ENCODE measurements at regions not wholly inside any gene's neighbourhood (a gene's known extent, or its start where the extent isn't known, plus 50 kb on each side); places are given as distances from the start of the nearest gene placed in this dataset.

DNA sequence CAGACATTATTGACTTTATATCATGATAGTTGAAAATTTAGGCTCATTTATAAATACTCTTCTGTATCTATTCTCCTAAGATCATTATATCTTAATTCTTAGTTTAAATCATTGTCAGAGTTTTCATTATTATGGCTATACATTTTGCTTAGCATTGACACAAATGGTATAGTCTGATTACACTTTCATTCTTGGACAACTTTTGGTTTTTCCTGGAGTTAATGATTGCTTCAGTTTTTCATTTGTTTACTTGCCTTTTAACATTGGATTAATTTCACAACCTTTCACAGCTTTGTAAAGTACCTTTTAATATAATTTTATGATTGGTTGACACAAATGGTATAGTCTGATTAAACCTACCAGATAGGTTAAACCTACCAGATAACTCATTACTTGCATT is 298.2 kb downstream of the DYSF start:
- DNase-seq = no peak

DNA sequence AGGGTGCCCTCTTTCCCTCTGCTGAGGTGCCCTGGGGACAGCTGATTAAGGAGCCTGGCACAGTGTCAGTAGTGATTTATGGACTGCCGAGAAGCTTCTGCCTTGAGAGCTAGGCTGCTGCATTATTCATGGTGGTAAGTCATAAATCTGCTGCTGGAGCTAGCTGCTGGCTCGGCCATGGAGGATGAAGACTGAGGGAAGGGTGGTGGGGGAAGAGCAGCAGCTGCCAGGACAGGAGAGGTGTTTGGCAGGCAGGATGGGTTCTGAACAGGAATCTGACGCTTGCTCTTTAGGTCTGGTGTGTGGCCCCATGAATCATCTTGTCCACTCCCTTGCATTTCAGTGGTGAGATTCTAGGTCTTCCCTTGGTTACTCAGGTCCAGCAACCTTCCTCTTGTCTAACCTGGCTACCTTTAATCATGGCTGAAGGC is 296.3 kb downstream of the DYSF start:
- DNase-seq = no peak

DNA sequence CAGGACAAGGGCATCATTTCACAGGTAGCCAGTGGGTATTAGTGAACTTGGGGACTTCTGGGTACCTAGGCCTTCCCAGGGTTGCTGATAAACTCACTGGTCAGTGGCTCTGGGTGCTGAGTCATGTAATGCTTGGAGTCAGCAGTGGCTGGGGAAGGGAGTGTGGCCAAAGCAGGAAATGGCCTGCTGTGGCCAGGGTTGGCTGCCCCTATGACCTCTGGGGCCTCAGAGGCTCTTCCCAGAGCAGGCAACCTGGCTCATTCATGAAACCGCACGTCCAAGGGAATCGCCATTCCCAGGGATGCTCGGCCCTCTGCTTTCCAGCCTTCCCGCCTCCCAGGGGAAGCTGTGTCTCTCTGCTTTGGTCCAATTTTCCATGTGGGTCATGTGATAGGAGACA is 294.9 kb downstream of the DYSF start:
- peak; percentile 44 for DNase-seq

DNA sequence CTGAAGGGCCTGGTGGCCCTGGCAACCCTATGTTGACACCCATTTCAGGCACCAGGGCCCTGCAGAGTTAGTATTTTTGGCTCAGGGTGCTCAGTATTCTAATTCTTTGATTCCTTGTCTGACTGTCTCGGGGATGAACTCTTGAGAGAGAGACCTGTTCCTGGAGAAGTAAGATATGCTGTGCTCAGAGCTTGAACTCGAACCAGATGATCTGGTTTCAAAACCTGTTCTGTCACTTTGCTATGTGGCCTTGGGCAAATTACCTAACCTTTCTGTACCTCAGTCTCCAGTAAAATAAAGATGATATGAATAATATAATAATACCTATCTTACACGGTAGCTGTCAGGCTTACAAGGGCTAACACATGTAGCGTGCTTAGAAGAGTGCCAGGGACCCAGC is 294.2 kb downstream of the DYSF start:
- DNase-seq = no peak

DNA sequence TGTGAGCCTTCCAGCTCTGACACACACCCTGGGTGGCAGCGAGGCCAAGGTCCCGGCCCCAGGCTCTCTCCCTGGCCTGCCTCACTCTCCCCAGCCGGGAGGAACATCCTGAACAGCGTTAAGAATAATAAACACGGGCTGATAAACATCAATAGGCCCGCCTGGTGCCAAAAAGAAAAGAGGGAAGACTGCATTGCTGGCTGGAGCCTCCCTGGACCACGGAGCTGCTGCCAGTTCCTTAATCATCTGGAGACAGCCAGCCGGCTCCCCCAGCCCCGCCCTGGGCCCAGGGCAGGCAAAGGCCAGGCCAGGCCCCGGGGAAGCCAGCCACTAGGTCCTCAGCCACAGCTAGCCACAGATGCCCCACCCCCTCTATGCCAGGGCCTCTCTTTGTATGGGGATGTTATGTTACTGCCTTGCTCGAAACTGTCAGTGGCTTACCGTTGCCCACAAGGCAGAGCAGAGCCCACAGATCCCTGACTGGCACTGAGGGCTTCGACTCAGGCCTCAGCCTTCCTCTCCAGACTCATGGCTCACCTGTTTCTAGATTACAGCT is 293.7 kb downstream of the DYSF start:
- DNase-seq = peak; percentile 1

DNA sequence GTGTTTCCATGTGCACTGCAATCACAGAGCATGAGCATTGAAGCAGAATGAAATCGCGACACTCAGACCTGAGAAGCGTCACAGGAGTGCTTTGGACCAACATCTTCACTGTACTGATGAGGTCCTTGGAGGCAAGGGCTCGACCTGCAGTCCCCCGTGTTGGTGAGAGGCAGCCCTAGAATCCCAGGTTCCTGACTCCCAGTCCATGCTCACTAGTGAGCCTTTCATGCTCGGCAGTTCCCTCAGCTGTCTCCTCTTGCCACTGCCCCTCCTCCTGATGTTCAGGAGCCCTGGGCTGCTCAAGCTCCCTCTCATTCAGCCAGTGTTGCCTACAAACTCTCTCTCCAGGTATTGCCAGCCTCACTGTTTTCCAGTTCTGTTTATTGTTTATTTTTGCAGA is 291.4 kb downstream of the DYSF start:
- DNase-seq = no peak

DNA sequence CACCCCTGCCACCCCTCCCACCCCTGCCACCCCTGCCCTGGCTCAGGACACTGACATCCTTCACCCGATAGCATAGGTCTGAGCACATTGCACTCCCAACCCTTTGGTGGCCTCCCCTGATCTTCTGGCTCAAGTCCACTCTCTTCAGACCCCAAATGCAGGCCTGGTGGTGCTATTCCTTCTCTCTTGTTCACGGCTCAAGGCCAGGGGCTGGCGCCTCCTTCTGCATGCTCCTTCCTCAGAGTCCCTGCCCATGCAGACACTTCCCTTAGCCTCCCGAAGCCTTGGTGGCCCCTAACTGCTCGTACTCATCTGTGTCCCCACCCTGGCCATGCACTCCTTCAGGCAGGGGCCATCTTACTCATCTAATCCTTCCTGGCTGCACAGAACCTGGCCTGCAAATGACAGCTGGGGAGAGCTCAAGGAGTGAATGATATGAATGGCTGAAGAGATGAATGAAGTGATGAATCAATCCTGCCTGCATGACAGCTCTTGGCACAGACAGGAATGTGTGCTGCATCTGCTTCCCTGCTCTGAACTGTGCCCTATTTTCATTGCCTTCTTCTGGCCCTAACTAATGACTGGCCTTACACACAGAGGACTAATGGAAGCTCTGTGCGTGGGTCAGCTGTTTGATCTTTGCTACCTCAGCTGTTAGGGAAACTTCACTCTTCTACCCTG is 290.8 kb downstream of the DYSF start:
- no peak for DNase-seq

DNA sequence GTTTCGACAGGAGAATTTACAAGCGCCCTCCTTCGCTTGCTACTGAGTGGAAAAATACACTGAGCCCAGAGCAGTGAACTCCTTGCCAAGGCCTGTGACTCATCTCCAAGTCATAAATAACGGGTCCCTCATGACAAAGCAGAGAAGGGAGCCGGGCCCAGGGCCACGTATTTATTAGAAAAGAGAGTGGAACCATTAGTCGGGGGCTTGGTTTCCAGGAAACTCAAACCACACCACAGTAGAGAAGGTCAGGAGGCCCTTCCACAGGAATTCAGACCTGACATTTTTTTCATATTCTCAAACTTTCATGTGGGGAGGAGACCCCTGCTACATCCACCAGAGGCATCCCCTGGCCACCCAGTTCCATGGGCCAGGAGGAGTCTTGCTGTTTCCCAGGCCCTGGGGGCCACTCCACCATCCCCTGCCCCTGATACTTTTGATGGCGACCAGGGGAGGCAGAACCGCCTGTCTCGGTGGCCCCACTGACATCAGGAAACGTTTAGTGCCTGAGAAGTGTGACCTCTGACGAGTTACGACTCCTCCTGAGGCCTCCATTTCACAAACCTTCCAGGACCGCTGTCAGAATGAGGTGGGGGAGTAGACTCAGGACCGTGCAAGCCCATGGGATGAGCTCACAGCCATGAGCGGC is 289.7 kb downstream of the DYSF start:
- DNase-seq = no peak

DNA sequence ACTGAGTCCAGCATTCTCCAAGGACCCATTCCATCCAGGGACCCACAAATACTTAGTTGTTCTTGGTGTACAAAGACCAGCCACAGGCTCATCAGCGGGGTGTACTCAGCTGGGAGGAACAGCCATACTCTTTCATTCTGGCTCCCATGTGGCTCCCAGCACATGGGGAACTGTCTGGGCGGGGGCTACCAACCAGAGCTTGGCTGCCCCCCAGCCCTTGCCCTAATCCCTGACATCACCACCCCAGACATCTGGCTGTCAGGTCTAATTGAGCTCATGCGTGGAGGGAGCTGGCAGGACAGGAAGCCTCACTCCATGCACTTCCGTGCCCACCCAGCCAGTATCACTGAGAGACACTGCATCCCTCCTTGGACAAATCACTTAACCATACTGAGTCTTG is 283.6 kb downstream of the DYSF start:
- no peak for DNase-seq

DNA sequence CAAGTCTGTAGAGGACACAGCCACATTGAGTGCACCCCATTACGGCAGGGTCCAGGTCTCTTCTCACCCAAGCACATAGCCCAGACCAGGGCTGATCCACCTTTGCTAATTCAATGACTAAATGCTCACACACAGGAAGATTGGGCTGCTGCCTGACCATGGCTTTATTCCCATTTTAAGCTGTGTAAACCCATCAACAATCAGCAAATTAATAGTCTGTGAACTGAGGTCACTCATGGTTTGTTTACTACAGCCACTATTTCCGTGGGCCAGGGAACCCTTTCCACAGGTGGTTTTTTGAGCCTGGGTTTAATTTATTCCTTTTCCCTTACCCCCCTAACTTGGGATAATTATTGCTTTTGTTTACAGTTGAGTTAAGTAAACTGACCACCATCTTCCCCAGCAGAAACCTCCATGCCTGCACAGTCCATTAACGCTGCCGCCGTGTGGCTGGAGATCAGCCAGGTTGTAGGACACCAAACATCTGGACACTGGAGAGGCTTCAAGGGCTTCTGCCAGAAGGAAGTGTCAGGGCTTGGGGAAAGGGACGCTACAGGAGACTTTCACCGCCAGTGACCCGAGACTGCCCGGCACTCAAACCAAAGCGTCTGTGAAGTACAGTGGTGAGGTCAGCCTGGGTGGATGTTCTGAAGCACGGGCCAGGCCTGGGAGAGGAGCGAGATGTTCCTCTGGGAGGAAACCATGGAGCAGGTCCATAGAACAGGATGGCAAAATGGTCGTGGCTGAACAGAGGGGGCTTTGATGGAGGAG is 282.9 kb downstream of the DYSF start:
- DNase-seq = no peak

Measured in OCI-M1 (cell line).